Lung (tissue), 11 donors: ENCODE measurements at regions not wholly inside any gene's neighbourhood (a gene's known extent, or its start where the extent isn't known, plus 50 kb on each side); places are given as distances from the start of the nearest gene placed in this dataset.

Experiments used
- ATAC-seq: fragments of 200-7000 bp; cut with Tn5 transposase; one replicate; pipeline ENCODE4 v1.9.1; 2020; ENCODE audit warnings: moderate number of reproducible peaks; ENCODE audit not compliant: insufficient read depth, low FRiP score
- DNase-seq, 3 donors: peaks; one replicate each; pipeline ENCODE4 v3.0.0-alpha.2; 2013 to 2017
- H3K27ac ChIP-seq, 2 donors: one replicate each; pipeline ENCODE4 v1.5.1; 2013; ENCODE audit warnings: mild to moderate bottlenecking in 2 of 2, moderate library complexity in 2 of 2, control low read depth in 1 of 2, inconsistent platforms in 1 of 2, low read depth in 1 of 2, low read length in 1 of 2
- H3K27me3 ChIP-seq, 3 donors: one replicate each; pipeline ENCODE4 v1.5.1; 2013; ENCODE audit warnings: low read length in 2 of 3; ENCODE audit not compliant: control insufficient read depth in 3 of 3, insufficient read depth in 3 of 3
- H3K36me3 ChIP-seq, 4 donors: one replicate each; pipeline ENCODE4 v1.5.1; 2013; ENCODE audit warnings: low read length in 4 of 4, mild to moderate bottlenecking in 1 of 4, moderate library complexity in 1 of 4; ENCODE audit not compliant: control insufficient read depth in 4 of 4, insufficient read depth in 4 of 4
- H3K4me1 ChIP-seq, 5 donors: one replicate each; pipeline ENCODE4 v1.5.1; 2013; ENCODE audit warnings: low read length in 5 of 5, mild to moderate bottlenecking in 2 of 5, moderate library complexity in 1 of 5; ENCODE audit not compliant: control insufficient read depth in 5 of 5, insufficient read depth in 5 of 5
- H3K4me3 ChIP-seq: one replicate; pipeline ENCODE4 v1.5.1; 2013; ENCODE audit warnings: mild to moderate bottlenecking, control low read depth, moderate library complexity
- H3K9ac ChIP-seq, 2 donors: one replicate each; pipeline ENCODE4 v1.5.1; 2013; ENCODE audit warnings: low read length in 2 of 2, control low read depth in 1 of 2; ENCODE audit not compliant: insufficient read depth in 1 of 2
- H3K9me3 ChIP-seq, 4 donors: one replicate each; pipeline ENCODE4 v1.5.1; 2013; ENCODE audit warnings: low read length in 3 of 4, mild to moderate bottlenecking in 1 of 4, moderate library complexity in 1 of 4; ENCODE audit not compliant: control insufficient read depth in 4 of 4, insufficient read depth in 3 of 4
- WGBS, 2 donors: extraction: QIAGEN DNeasy Blood & Tissue Kit; methylation state at CpG; one replicate each; pipeline ENCODE4 v1.1.7; 2013; 5-methylcytosine and 5-hydroxymethylcytosine counted together
- TF ChIP-seq, protein P1 (sequence below): IDR thresholded peaks from 2 replicates; pipeline ENCODE4 v1.5.1; 2012; ENCODE audit warnings: mild to moderate bottlenecking; ENCODE audit errors: control extremely low read depth, extremely low read depth
- donor health status: control.
- donor health status: control.
- donor health status: Bipolar disorder and iron deficiency.
- donor health status: healthy.
- donor health status: DM: yes; HTN: yes; CAD: no.

DNA sequence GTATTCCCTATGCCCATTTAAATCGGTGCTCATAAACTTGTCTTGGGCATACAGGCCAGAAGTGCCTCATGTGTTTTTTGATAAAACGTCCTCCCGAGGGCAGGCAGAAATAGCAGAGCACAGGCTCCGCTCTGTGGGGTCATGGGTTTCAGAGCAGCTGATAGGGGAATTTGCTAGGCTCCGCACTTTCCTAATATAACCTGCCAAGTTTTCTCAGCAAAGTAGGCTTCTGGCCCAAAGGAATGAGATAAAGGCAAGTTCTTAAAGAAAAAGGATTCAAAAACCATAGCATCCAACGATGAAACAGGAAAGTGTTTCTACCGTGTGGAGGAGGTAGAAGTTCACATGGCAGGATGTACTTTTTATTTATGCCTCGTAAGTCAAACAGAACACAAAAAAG is 69.8 kb upstream of the RALGAPA2 start:
- Histone ChIP-seq H3K9ac (no peak overlapping the region), H3K27me3 (no peaks in the 10 kb centered on the region), H3K27ac (no peak overlapping the region), H3K4me1 (peaks cover 4 to 47% (median 12%) of the 10 kb centered on the region in 5 donors), H3K9me3 (peaks cover 0 to 5% (median 2%) of the 10 kb centered on the region in 4 donors), H3K4me3 (no peak overlapping the region), H3K36me3 (no peaks in the 10 kb centered on the region)
- peak; percentile 57 to 94 (median 90) for DNase-seq
- 69% methylated on average over 8 of the region's 8 CpGs for WGBS, 2 donors
- no peak for ATAC-seq
- TF ChIP-seq, protein P1, sequence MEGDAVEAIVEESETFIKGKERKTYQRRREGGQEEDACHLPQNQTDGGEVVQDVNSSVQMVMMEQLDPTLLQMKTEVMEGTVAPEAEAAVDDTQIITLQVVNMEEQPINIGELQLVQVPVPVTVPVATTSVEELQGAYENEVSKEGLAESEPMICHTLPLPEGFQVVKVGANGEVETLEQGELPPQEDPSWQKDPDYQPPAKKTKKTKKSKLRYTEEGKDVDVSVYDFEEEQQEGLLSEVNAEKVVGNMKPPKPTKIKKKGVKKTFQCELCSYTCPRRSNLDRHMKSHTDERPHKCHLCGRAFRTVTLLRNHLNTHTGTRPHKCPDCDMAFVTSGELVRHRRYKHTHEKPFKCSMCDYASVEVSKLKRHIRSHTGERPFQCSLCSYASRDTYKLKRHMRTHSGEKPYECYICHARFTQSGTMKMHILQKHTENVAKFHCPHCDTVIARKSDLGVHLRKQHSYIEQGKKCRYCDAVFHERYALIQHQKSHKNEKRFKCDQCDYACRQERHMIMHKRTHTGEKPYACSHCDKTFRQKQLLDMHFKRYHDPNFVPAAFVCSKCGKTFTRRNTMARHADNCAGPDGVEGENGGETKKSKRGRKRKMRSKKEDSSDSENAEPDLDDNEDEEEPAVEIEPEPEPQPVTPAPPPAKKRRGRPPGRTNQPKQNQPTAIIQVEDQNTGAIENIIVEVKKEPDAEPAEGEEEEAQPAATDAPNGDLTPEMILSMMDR, result no peak

DNA sequence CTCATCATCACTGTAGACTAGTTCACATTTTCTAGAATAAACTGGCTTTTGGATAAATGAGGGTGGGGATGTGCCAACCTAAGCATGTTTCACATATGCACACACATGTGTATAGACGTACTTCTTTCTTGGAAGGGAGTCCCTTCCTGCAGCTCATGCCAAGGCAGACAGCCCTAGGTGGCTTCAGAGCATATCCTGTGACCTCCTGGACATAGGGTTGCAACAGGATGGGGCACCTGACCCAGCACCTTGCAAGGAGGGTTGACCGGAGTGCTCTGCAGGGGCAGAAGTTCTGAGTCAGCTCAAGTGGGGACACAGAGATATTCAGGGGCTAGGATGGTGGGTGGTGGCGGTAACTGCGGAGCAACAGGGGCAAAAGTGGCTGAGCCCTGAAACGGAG is 68.6 kb upstream of the RALGAPA2 start:
- no peaks in the 10 kb centered on the region for H3K9me3 ChIP-seq
- no peaks in the 10 kb centered on the region for H3K36me3 ChIP-seq
- no peaks in the 10 kb centered on the region for H3K27me3 ChIP-seq
- DNase-seq (no peak), ATAC-seq (no peak)
- H3K9ac ChIP-seq, result no peak overlapping the region
- peaks cover 4 to 47% (median 12%) of the 10 kb centered on the region in 5 donors for H3K4me1 ChIP-seq
- TF ChIP-seq, protein P1, result no peak
- peak overlapping the region in 1 of 2 donors; percentile 67 for H3K27ac ChIP-seq
- 80 to 89% methylated on average over 5 of the region's 5 CpGs for WGBS, 2 donors
- no peak overlapping the region for H3K4me3 ChIP-seq

DNA sequence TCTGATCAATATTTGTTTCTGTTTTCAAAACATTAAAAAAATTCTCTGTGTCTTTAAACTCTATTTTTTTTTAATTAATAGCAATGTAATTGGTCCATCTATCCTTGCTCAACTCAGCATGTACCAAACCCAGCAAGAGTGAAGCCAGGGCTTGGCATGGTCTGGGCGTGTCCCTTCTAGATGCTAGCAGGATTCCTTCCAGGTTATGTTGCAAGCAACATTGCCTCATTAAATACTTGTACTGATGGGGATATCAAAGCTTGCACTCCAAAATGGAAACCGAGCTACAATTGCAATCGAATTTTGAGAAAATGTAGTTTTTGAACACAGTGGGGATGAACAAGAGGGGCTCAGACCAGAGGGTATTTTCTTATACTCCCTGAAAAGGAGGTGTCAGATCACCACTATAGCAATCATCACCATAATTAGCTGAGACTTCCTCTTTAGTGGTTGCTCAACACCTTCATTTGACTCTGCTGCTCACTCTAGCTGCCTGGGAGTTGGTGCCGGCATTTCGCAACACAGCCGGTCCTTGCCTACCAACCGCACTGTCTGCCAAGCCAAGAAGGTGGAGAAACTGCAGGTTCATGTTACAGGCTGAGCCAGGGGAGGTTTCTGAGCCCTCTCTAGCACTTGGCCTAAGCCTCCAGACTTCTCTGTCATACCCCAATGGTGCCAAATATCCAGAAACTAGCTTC is 67.8 kb upstream of the RALGAPA2 start:
- no peak overlapping the region for H3K9ac ChIP-seq
- ATAC-seq, result peak; percentile 81
- H3K27me3 ChIP-seq, result no peaks in the 10 kb centered on the region
- WGBS, 2 donors, result 19 to 40% methylated on average over 7 of the region's 7 CpGs
- no peaks in the 10 kb centered on the region for H3K36me3 ChIP-seq
- H3K9me3 ChIP-seq, result no peaks in the 10 kb centered on the region
- DNase-seq, result peak; percentile 38 to 77 (median 55)
- peak overlapping the region in 1 of 2 donors; percentile 65 for H3K27ac ChIP-seq
- no peak overlapping the region for H3K4me3 ChIP-seq
- TF ChIP-seq, protein P1, result no peak
- peaks cover 4 to 47% (median 12%) of the 10 kb centered on the region in 5 donors for H3K4me1 ChIP-seq
